ENCODE measurements at regions not wholly inside any gene's neighbourhood (a gene's known extent, or its start where the extent isn't known, plus 50 kb on each side); places are given as distances from the start of the nearest gene placed in this dataset.

- Histone ChIP-seq H3K27ac (no peak overlapping the region), H3K36me3 (no peaks in the 10 kb centered on the region), H3K27me3 (replicated peaks in 1 of 7) (no peaks in the 10 kb centered on the region), H3K9me3 (peaks cover 0 to 14% (median 3%) of the 10 kb centered on the region in 8 donors), H3K4me1 (no peaks in the 10 kb centered on the region), H3K4me3 (no peak overlapping the region)
- 83 to 97% (median 86%) methylated on average over 2 of the region's 2 CpGs for WGBS, 5 donors
- no peak for DNase-seq
- intact Hi-C loops (cut with DNase I; ENCODE audit: low total_unique reads), result no loop called here
- no peak for TF ChIP-seq POLR2A (IDR thresholded peaks at IDR 0.05)
- no peak for TF ChIP-seq CTCF (IDR thresholded peaks at IDR 0.05 in 8 of 11, conservative IDR thresholded peaks at IDR 0.05 in 3 of 11)
- TF ChIP-seq POLR2AphosphoS5 (IDR thresholded peaks at IDR 0.05), result no peak
Measured at GRCh38 chr4:19164334-19164733, 1087.4 kb upstream of the SLIT2 start.

DNA sequence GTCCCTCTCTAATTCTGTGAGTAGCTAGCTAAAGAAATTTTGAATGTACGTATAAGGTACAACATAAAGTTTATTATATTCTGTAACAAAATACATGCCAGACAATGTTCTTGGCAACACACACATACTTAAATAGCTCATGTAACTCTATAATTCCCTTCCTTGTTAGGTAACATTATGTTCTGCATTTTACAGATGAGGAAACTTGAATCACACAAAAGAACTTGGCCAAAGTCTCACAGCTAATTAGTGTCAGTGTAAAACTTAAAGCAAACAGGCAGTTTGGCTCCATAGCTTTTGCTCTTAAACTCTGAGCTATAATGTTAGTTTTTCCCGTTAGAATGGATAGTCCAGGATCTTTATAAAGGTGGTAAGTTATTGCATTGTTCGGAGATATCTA is 1091.8 kb upstream of the SLIT2 start:
- Histone ChIP-seq H3K27me3 (replicated peaks in 1 of 7) (no peaks in the 10 kb centered on the region), H3K4me1 (no peaks in the 10 kb centered on the region), H3K9me3 (peaks cover 5 to 34% (median 22%) of the 10 kb centered on the region in 8 donors), H3K4me3 (no peak overlapping the region), H3K27ac (no peak overlapping the region), H3K36me3 (no peaks in the 10 kb centered on the region)
- DNase-seq, result no peak
- intact Hi-C loops (cut with DNase I; ENCODE audit: low total_unique reads), result no loop called here
- TF ChIP-seq POLR2A (IDR thresholded peaks at IDR 0.05) (no peak), POLR2AphosphoS5 (IDR thresholded peaks at IDR 0.05) (no peak), CTCF (IDR thresholded peaks at IDR 0.05 in 8 of 11, conservative IDR thresholded peaks at IDR 0.05 in 3 of 11) (no peak)
- WGBS, 5 donors, result 73 to 93% (median 83%) methylated on average over 3 of the region's 3 CpGs

DNA sequence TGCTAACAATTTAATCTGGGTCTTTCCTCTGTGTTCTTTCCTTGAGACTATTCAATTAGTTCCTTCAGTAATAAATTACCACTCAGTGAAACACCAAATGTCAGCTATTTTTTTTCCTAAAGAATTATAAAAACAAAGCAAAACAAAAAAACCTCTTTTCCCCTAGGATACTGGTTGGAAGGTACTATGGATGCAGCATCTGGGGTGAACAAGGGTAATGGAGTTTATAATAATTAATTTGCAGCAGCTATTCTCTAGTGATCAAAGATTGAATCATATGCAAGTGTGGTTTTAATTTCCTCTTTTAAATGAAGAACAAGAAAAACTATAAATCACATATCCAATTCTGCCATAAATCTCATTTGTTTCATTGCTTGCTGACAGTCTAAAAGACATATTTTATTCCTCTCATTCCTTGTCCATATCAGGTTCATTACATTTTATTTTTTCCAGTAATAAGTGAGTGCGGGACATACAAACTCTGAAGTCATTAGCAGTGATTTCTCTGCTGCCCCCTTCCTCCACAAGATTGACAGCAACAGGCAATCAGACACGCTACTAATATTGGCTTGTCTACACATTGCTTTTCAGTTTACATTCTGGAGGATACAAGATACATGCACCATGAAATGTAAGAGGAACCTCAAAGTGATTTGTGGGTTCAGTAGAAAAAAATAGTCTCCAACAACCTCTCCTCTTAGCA is 1093.4 kb upstream of the SLIT2 start:
- Histone ChIP-seq H3K27me3 (replicated peaks in 1 of 7) (no peaks in the 10 kb centered on the region), H3K4me3 (no peak overlapping the region), H3K27ac (no peak overlapping the region), H3K36me3 (no peaks in the 10 kb centered on the region), H3K4me1 (no peaks in the 10 kb centered on the region), H3K9me3 (peaks cover 5 to 41% (median 33%) of the 10 kb centered on the region in 8 donors)
- whole genome bisulfite sequencing, 5 donors, result 72 to 81% (median 76%) methylated on average over 2 of the region's 2 CpGs
- no peak for TF ChIP-seq POLR2AphosphoS5 (IDR thresholded peaks at IDR 0.05)
- TF ChIP-seq CTCF (IDR thresholded peaks at IDR 0.05 in 8 of 11, conservative IDR thresholded peaks at IDR 0.05 in 3 of 11), result no peak
- TF ChIP-seq POLR2A (IDR thresholded peaks at IDR 0.05), result no peak
- intact Hi-C loops (cut with DNase I; ENCODE audit: low total_unique reads), result no loop called here
- no peak for DNase-seq

GRCh38 chr4:19156786-19157185 is 1094.9 kb upstream of the SLIT2 start:
- 76 to 84% (median 79%) methylated on average over 3 of the region's 3 CpGs for WGBS, 5 donors
- intact Hi-C loops (cut with DNase I; ENCODE audit: low total_unique reads), result no loop called here
- H3K27me3 ChIP-seq (replicated peaks in 1 of 7), result no peaks in the 10 kb centered on the region
- TF ChIP-seq POLR2AphosphoS5 (IDR thresholded peaks at IDR 0.05) (no peak), CTCF (IDR thresholded peaks at IDR 0.05 in 8 of 11, conservative IDR thresholded peaks at IDR 0.05 in 3 of 11) (no peak), POLR2A (IDR thresholded peaks at IDR 0.05) (no peak)
- no peak overlapping the region for H3K27ac ChIP-seq
- peaks cover 5 to 46% (median 34%) of the 10 kb centered on the region in 8 donors for H3K9me3 ChIP-seq
- no peak overlapping the region for H3K4me3 ChIP-seq
- H3K4me1 ChIP-seq, result no peaks in the 10 kb centered on the region
- no peaks in the 10 kb centered on the region for H3K36me3 ChIP-seq
- no peak for DNase-seq
